HAP-1 (cell line): ENCODE measurements at regions not wholly inside any gene's neighbourhood (a gene's known extent, or its start where the extent isn't known, plus 50 kb on each side); places are given as distances from the start of the nearest gene placed in this dataset.

Experiments
- DNase-seq, 2 experiments: peaks; one replicate each; pipeline ENCODE4 v3.0.0-alpha.2; 2016 to 2020; ENCODE audit warnings: low spot score in 2 of 2
- H3K27me3 ChIP-seq: fragments of 250-450 bp; sonication (Bioruptor Pico); 2 replicates; pipeline ENCODE4 v1.5.1; 2020; ENCODE audit warnings: low read depth, mild to moderate bottlenecking, moderate library complexity
- H3K36me3 ChIP-seq: fragments of 250-450 bp; sonication (Bioruptor Pico); replicated peaks from 2 replicates; pipeline ENCODE4 v1.5.1; 2020; ENCODE audit warnings: mild to moderate bottlenecking
- H3K4me1 ChIP-seq: fragments of 250-450 bp; sonication (Bioruptor Pico); 2 replicates; pipeline ENCODE4 v1.5.1; 2020; ENCODE audit warnings: mild to moderate bottlenecking
- H3K4me3 ChIP-seq: fragments of 250-450 bp; sonication (Bioruptor Pico); 2 replicates; pipeline ENCODE4 v1.5.1; 2020; ENCODE audit warnings: mild to moderate bottlenecking, moderate library complexity
- H3K9me3 ChIP-seq: fragments of 250-450 bp; sonication (Bioruptor Pico); 2 replicates; pipeline ENCODE4 v1.5.1; 2020; ENCODE audit warnings: mild to moderate bottlenecking, moderate library complexity
- in situ Hi-C: fragments of 300-500 bp; cut with MboI; formaldehyde crosslinking; loops from 3 replicates; pipeline ENCODE4 v1.14.3; 2020; ENCODE audit warnings: low sequenced_read_pairs, inconsistent platforms, mixed read lengths

GRCh38 chr13:22082437-22083100 lies 411.7 kb downstream of the FGF9 start:
- H3K36me3 ChIP-seq = no peaks in the 10 kb centered on the region
- in situ Hi-C loops = no loop called here
- H3K9me3 ChIP-seq = 0 out of 2 replicates have a peak, but pooled peaks cover 4% of the 10 kb centered on the region
- H3K4me3 ChIP-seq = no peak overlapping the region
- H3K27me3 ChIP-seq = no peaks in the 10 kb centered on the region
- H3K4me1 ChIP-seq = no peaks in the 10 kb centered on the region
- no peak for DNase-seq

- no peak for DNase-seq
- in situ Hi-C loops = no loop called here
- Histone ChIP-seq H3K36me3 (no peaks in the 10 kb centered on the region), H3K4me1 (no peaks in the 10 kb centered on the region), H3K27me3 (no peaks in the 10 kb centered on the region), H3K4me3 (no peak overlapping the region), H3K9me3 (0 out of 2 replicates have a peak, but pooled peaks cover 4% of the 10 kb centered on the region)
These were observed 414.1 kb downstream of the FGF9 start for GRCh38 chr13:22085001-22085400.

GRCh38 chr13:22086597-22087330 lies 415.9 kb downstream of the FGF9 start:
- Histone ChIP-seq H3K9me3 (0 out of 2 replicates have a peak, but pooled peaks cover 4% of the 10 kb centered on the region), H3K4me3 (no peak overlapping the region), H3K27me3 (no peaks in the 10 kb centered on the region), H3K4me1 (no peaks in the 10 kb centered on the region), H3K36me3 (no peaks in the 10 kb centered on the region)
- in situ Hi-C loops = no loop called here
- DNase-seq = no peak

GRCh38 chr13:22090106-22090505 lies 419.2 kb downstream of the FGF9 start:
- in situ Hi-C loops = no loop called here

GRCh38 chr13:22091222-22091970 lies 420.5 kb downstream of the FGF9 start:
- in situ Hi-C loops = no loop called here

More at GRCh38 chr13:22090106-22090505, 419.2 kb downstream of the FGF9 start:
- Histone ChIP-seq H3K36me3 (no peaks in the 10 kb centered on the region), H3K27me3 (no peaks in the 10 kb centered on the region), H3K4me1 (no peaks in the 10 kb centered on the region), H3K9me3 (0 out of 2 replicates have a peak, but pooled peaks cover 2% of the 10 kb centered on the region), H3K4me3 (no peak overlapping the region)
- DNase-seq = no peak

GRCh38 chr13:22091971-22092300 lies 421.1 kb downstream of the FGF9 start:
- H3K36me3 ChIP-seq = no peaks in the 10 kb centered on the region
- no peaks in the 10 kb centered on the region for H3K4me1 ChIP-seq
- H3K27me3 ChIP-seq = no peaks in the 10 kb centered on the region
- no peak overlapping the region for H3K4me3 ChIP-seq
- in situ Hi-C loops = no loop called here
- no peak for DNase-seq
- H3K9me3 ChIP-seq = no peaks in the 10 kb centered on the region

More at GRCh38 chr13:22091222-22091970, 420.5 kb downstream of the FGF9 start:
- Histone ChIP-seq H3K4me1 (no peaks in the 10 kb centered on the region), H3K4me3 (no peak overlapping the region), H3K36me3 (no peaks in the 10 kb centered on the region), H3K27me3 (no peaks in the 10 kb centered on the region), H3K9me3 (no peaks in the 10 kb centered on the region)
- no peak for DNase-seq

GRCh38 chr13:22092791-22093560 lies 422.1 kb downstream of the FGF9 start:
- Histone ChIP-seq H3K36me3 (no peaks in the 10 kb centered on the region), H3K4me3 (no peak overlapping the region), H3K9me3 (no peaks in the 10 kb centered on the region), H3K27me3 (no peaks in the 10 kb centered on the region), H3K4me1 (no peaks in the 10 kb centered on the region)
- in situ Hi-C loops = no loop called here
- no peak for DNase-seq

- H3K4me1 ChIP-seq = no peaks in the 10 kb centered on the region
- no peaks in the 10 kb centered on the region; the same call in 1 of the 2 replicates for H3K9me3 ChIP-seq
- no peak overlapping the region for H3K4me3 ChIP-seq
- no peaks in the 10 kb centered on the region for H3K27me3 ChIP-seq
- H3K36me3 ChIP-seq = no peaks in the 10 kb centered on the region
- DNase-seq = no peak
- in situ Hi-C loops = no loop called here
These were observed 424.9 kb downstream of the FGF9 start for GRCh38 chr13:22095794-22096193.

- no peaks in the 10 kb centered on the region for H3K27me3 ChIP-seq
- no peaks in the 10 kb centered on the region for H3K36me3 ChIP-seq
- no peak for DNase-seq
- no peak overlapping the region for H3K4me3 ChIP-seq
- no peaks in the 10 kb centered on the region; the same call in none of the 2 replicates for H3K9me3 ChIP-seq
- H3K4me1 ChIP-seq = no peaks in the 10 kb centered on the region
- in situ Hi-C loops = no loop called here
These were observed 428.7 kb downstream of the FGF9 start for GRCh38 chr13:22099585-22099984.

- no peaks in the 10 kb centered on the region for H3K4me1 ChIP-seq
- no peak for DNase-seq
- H3K27me3 ChIP-seq = no peaks in the 10 kb centered on the region
- in situ Hi-C loops = no loop called here
- no peaks in the 10 kb centered on the region; the same call in none of the 2 replicates for H3K9me3 ChIP-seq
- no peaks in the 10 kb centered on the region for H3K36me3 ChIP-seq
- H3K4me3 ChIP-seq = no peak overlapping the region
These were observed 431.4 kb downstream of the FGF9 start for GRCh38 chr13:22102271-22102670.

- no peak overlapping the region for H3K4me3 ChIP-seq
- in situ Hi-C loops = no loop called here
- DNase-seq = no peak
These were observed 432.5 kb downstream of the FGF9 start for GRCh38 chr13:22103046-22104027.

GRCh38 chr13:22106058-22106457 lies 435.2 kb downstream of the FGF9 start:
- H3K27me3 ChIP-seq = no peaks in the 10 kb centered on the region
- H3K9me3 ChIP-seq = no peaks in the 10 kb centered on the region; the same call in 1 of the 2 replicates
- no peak overlapping the region for H3K4me3 ChIP-seq
- in situ Hi-C loops = no loop called here
- H3K36me3 ChIP-seq = no peaks in the 10 kb centered on the region
- no peaks in the 10 kb centered on the region for H3K4me1 ChIP-seq
- DNase-seq = no peak

More at GRCh38 chr13:22103046-22104027, 432.5 kb downstream of the FGF9 start:
- no peaks in the 10 kb centered on the region for H3K27me3 ChIP-seq
- no peaks in the 10 kb centered on the region for H3K4me1 ChIP-seq
- no peaks in the 10 kb centered on the region; the same call in none of the 2 replicates for H3K9me3 ChIP-seq
- H3K36me3 ChIP-seq = no peaks in the 10 kb centered on the region
